Dermis microvascular lymphatic vessel endothelial cell (primary cell): ENCODE measurements at regions not wholly inside any gene's neighbourhood (a gene's known extent, or its start where the extent isn't known, plus 50 kb on each side); places are given as distances from the start of the nearest gene placed in this dataset.
"Not testable (repeated sequence)": the region's sequence is repeated elsewhere in the genome, so short reads cannot be mapped to it uniquely, and the experiment has no call there.

Source experiments
- DNase-seq, 2 donors: peaks; one replicate each; pipeline versions ENCODE4 v3.0.0 to v3.0.0-alpha.2; 2010; ENCODE audit warnings: low read depth in 2 of 2

- DNase-seq = peak; percentile 57 to 76
Observed at GRCh38 chr5:125410537-125411070, 664.2 kb upstream of the ZNF608 start.

- peak; percentile 38 to 77 for DNase-seq
Observed at GRCh38 chr5:125411071-125411743, 664.8 kb upstream of the ZNF608 start.

GRCh38 chr5:125411744-125412560, 665.5 kb upstream of the ZNF608 start:
- DNase-seq = peak in 1 of 2 donors; percentile 35

- peak; percentile 91 to 95 for DNase-seq
Observed at GRCh38 chr5:125412561-125413495, 666.4 kb upstream of the ZNF608 start.

GRCh38 chr5:125413496-125414274, 667.2 kb upstream of the ZNF608 start:
- DNase-seq = no peak

GRCh38 chr5:125415126-125415525, 668.7 kb upstream of the ZNF608 start:
- DNase-seq = no peak

GRCh38 chr5:125416055-125416454, 669.6 kb upstream of the ZNF608 start:
- no peak for DNase-seq

- DNase-seq = no peak
Observed at GRCh38 chr5:125421006-125421405, 674.6 kb upstream of the ZNF608 start.

- DNase-seq = no peak
Observed at GRCh38 chr5:125422342-125422741, 675.9 kb upstream of the ZNF608 start.

- DNase-seq = no peak
Observed at GRCh38 chr5:125424402-125425141, 678.1 kb upstream of the ZNF608 start.

- no peak for DNase-seq
Observed at GRCh38 chr5:125429498-125429897, 683.1 kb upstream of the ZNF608 start.

- no peak for DNase-seq
Observed at GRCh38 chr5:125433457-125433856, 687.0 kb upstream of the ZNF608 start.

- DNase-seq = no peak
Observed at GRCh38 chr5:125439243-125439642, 692.8 kb upstream of the ZNF608 start.

- no peak for DNase-seq
Observed at GRCh38 chr5:125440905-125441304, 694.5 kb upstream of the ZNF608 start.

GRCh38 chr5:125446986-125447385, 700.5 kb upstream of the ZNF608 start:
- DNase-seq = peak in 1 of 2 donors; percentile 24

- no peak for DNase-seq
Observed at GRCh38 chr5:125450771-125451170, 704.3 kb upstream of the ZNF608 start.

- no peak for DNase-seq
Observed at GRCh38 chr5:125451622-125452021, 705.2 kb upstream of the ZNF608 start.

- no peak for DNase-seq
Observed at GRCh38 chr5:125452991-125453390, 706.6 kb upstream of the ZNF608 start.

- DNase-seq = no peak
Observed at GRCh38 chr5:125455041-125455440, 708.6 kb upstream of the ZNF608 start.

- not testable (repeated sequence) for DNase-seq
Observed at GRCh38 chr5:125456005-125456404, 709.6 kb upstream of the ZNF608 start.
